ENCODE measurements at regions not wholly inside any gene's neighbourhood (a gene's known extent, or its start where the extent isn't known, plus 50 kb on each side); places are given as distances from the start of the nearest gene placed in this dataset.
"Not testable (repeated sequence)": the region's sequence is repeated elsewhere in the genome, so short reads cannot be mapped to it uniquely, and the experiment has no call there.

GRCh38 chr11:105368711-105369110 lies 229.1 kb upstream of the CARD18 start:
- no peak overlapping the region for H3K27ac ChIP-seq (ENCODE audit: low read depth, low read length)
- no peaks in the 10 kb centered on the region for H3K4me1 ChIP-seq (ENCODE audit: control insufficient read depth, low read depth, low read length)
- H3K79me2 ChIP-seq (ENCODE audit: control insufficient read depth, insufficient read depth, low read length) = no peaks in the 10 kb centered on the region
- H3K4me3 ChIP-seq (ENCODE audit: low read length) = no peak overlapping the region
- no CpG with 5 or more reads among the region's 6 CpGs for WGBS (ENCODE audit: extremely low coverage, insufficient coverage, low lambda C conversion rate)
- no peak overlapping the region for H4K8ac ChIP-seq (ENCODE audit: low read depth, low read length)
- H3K36me3 ChIP-seq (ENCODE audit: control insufficient read depth, insufficient read depth, low read length) = no peaks in the 10 kb centered on the region
- DNase-seq = no peak
- no peak overlapping the region for H3K4me2 ChIP-seq (ENCODE audit: low read length)
- no peaks in the 10 kb centered on the region for H3K79me1 ChIP-seq (ENCODE audit: low read length)
- H3K9ac ChIP-seq (ENCODE audit: low read length) = no peak overlapping the region
- no peak overlapping the region for H2BK15ac ChIP-seq (replicated peaks; ENCODE audit: low read depth)
- no peak overlapping the region for H2BK5ac ChIP-seq (ENCODE audit: low read length)
- no peak overlapping the region for H3K56ac ChIP-seq (ENCODE audit: low read length)
- no peak overlapping the region for H3K4ac ChIP-seq (ENCODE audit: low read depth, low read length)
- no peak overlapping the region for H3K18ac ChIP-seq (ENCODE audit: low read length)
- no peak overlapping the region for H3K23ac ChIP-seq (ENCODE audit: low read length)
- H3K27me3 ChIP-seq (ENCODE audit: insufficient read depth, low read length, poor library complexity) = no peaks in the 10 kb centered on the region
- H2BK120ac ChIP-seq (ENCODE audit: low read depth, low read length) = no peak overlapping the region
- no peak overlapping the region for H4K5ac ChIP-seq (ENCODE audit: low read length)
- no peak overlapping the region for H2AK5ac ChIP-seq (ENCODE audit: low read length)

DNA sequence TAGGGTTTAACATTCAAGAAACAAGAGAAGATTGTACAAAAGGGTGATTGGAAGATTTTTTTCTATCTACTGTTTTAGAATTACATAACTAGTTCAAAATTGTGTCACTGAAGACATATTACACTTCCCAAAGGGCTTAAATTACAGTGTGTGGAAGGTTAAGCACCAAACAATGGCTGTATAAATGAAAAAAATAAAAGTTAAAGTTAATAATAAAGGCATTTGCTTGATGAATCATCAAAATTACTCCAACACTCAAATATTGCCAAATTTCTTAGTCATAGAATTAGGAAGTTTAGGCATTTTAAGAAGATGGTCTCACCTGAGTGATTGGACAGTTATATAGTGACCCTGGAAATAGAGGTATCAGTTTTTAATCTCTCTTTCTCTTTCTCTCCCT lies 227.6 kb upstream of the CARD18 start:
- no peak overlapping the region for H3K4me3 ChIP-seq (ENCODE audit: low read length)
- H4K5ac ChIP-seq (ENCODE audit: low read length) = no peak overlapping the region
- H3K79me2 ChIP-seq (ENCODE audit: control insufficient read depth, insufficient read depth, low read length) = no peaks in the 10 kb centered on the region
- H3K79me1 ChIP-seq (ENCODE audit: low read length) = no peaks in the 10 kb centered on the region
- no peak overlapping the region for H2BK5ac ChIP-seq (ENCODE audit: low read length)
- H4K8ac ChIP-seq (ENCODE audit: low read depth, low read length) = no peak overlapping the region
- H3K18ac ChIP-seq (ENCODE audit: low read length) = no peak overlapping the region
- no peak overlapping the region for H3K4me2 ChIP-seq (ENCODE audit: low read length)
- no peak overlapping the region for H2BK15ac ChIP-seq (replicated peaks; ENCODE audit: low read depth)
- H3K23ac ChIP-seq (ENCODE audit: low read length) = no peak overlapping the region
- H3K36me3 ChIP-seq (ENCODE audit: control insufficient read depth, insufficient read depth, low read length) = no peaks in the 10 kb centered on the region
- no peak overlapping the region for H3K9ac ChIP-seq (ENCODE audit: low read length)
- H3K4me1 ChIP-seq (ENCODE audit: control insufficient read depth, low read depth, low read length) = no peaks in the 10 kb centered on the region
- H3K4ac ChIP-seq (ENCODE audit: low read depth, low read length) = no peak overlapping the region
- no peak overlapping the region for H2AK5ac ChIP-seq (ENCODE audit: low read length)
- no peak overlapping the region for H3K56ac ChIP-seq (ENCODE audit: low read length)
- H2BK120ac ChIP-seq (ENCODE audit: low read depth, low read length) = no peak overlapping the region
- H3K27me3 ChIP-seq (ENCODE audit: insufficient read depth, low read length, poor library complexity) = no peaks in the 10 kb centered on the region
- no peak overlapping the region for H3K27ac ChIP-seq (ENCODE audit: low read depth, low read length)
- no peak for DNase-seq

GRCh38 chr11:105361651-105362050 lies 222.1 kb upstream of the CARD18 start:
- Histone ChIP-seq H3K27me3 (ENCODE audit: insufficient read depth, low read length, poor library complexity) (no peaks in the 10 kb centered on the region), H3K56ac (ENCODE audit: low read length) (no peak overlapping the region), H3K9ac (ENCODE audit: low read length) (no peak overlapping the region), H3K79me2 (ENCODE audit: control insufficient read depth, insufficient read depth, low read length) (no peaks in the 10 kb centered on the region), H2BK15ac (replicated peaks; ENCODE audit: low read depth) (no peak overlapping the region), H3K4ac (ENCODE audit: low read depth, low read length) (no peak overlapping the region), H3K23ac (ENCODE audit: low read length) (no peak overlapping the region), H3K18ac (ENCODE audit: low read length) (no peak overlapping the region), H2BK5ac (ENCODE audit: low read length) (no peak overlapping the region), H3K4me3 (ENCODE audit: low read length) (no peak overlapping the region), H3K79me1 (ENCODE audit: low read length) (no peaks in the 10 kb centered on the region), H3K36me3 (ENCODE audit: control insufficient read depth, insufficient read depth, low read length) (no peaks in the 10 kb centered on the region), H3K27ac (ENCODE audit: low read depth, low read length) (no peak overlapping the region), H3K4me2 (ENCODE audit: low read length) (no peak overlapping the region), H2AK5ac (ENCODE audit: low read length) (no peak overlapping the region), H4K5ac (ENCODE audit: low read length) (no peak overlapping the region), H4K8ac (ENCODE audit: low read depth, low read length) (no peak overlapping the region), H3K4me1 (ENCODE audit: control insufficient read depth, low read depth, low read length) (no peaks in the 10 kb centered on the region), H2BK120ac (ENCODE audit: low read depth, low read length) (no peak overlapping the region)
- DNase-seq = no peak
- WGBS (ENCODE audit: extremely low coverage, insufficient coverage, low lambda C conversion rate) = no CpG with 5 or more reads among the region's 1 CpG

- no CpG with 5 or more reads among the region's 1 CpG for whole genome bisulfite sequencing (ENCODE audit: extremely low coverage, insufficient coverage, low lambda C conversion rate)
- no peaks in the 10 kb centered on the region for H3K79me2 ChIP-seq (ENCODE audit: control insufficient read depth, insufficient read depth, low read length)
These were observed 218.2 kb upstream of the CARD18 start for GRCh38 chr11:105357764-105358163.

GRCh38 chr11:105357146-105357545 lies 217.6 kb upstream of the CARD18 start:
- Histone ChIP-seq H3K36me3 (ENCODE audit: control insufficient read depth, insufficient read depth, low read length) (no peaks in the 10 kb centered on the region), H3K27ac (ENCODE audit: low read depth, low read length) (no peak overlapping the region), H2BK5ac (ENCODE audit: low read length) (no peak overlapping the region), H4K5ac (ENCODE audit: low read length) (no peak overlapping the region), H3K4me1 (ENCODE audit: control insufficient read depth, low read depth, low read length) (no peaks in the 10 kb centered on the region), H2AK5ac (ENCODE audit: low read length) (no peak overlapping the region), H2BK15ac (replicated peaks; ENCODE audit: low read depth) (no peak overlapping the region), H3K79me2 (ENCODE audit: control insufficient read depth, insufficient read depth, low read length) (no peaks in the 10 kb centered on the region), H3K27me3 (ENCODE audit: insufficient read depth, low read length, poor library complexity) (no peaks in the 10 kb centered on the region), H3K4me3 (ENCODE audit: low read length) (no peak overlapping the region), H3K23ac (ENCODE audit: low read length) (no peak overlapping the region), H2BK120ac (ENCODE audit: low read depth, low read length) (no peak overlapping the region), H4K8ac (ENCODE audit: low read depth, low read length) (no peak overlapping the region), H3K9ac (ENCODE audit: low read length) (no peak overlapping the region), H3K56ac (ENCODE audit: low read length) (no peak overlapping the region), H3K18ac (ENCODE audit: low read length) (no peak overlapping the region), H3K79me1 (ENCODE audit: low read length) (no peaks in the 10 kb centered on the region), H3K4ac (ENCODE audit: low read depth, low read length) (no peak overlapping the region), H3K4me2 (ENCODE audit: low read length) (no peak overlapping the region)
- no peak for DNase-seq
- no CpG with 5 or more reads among the region's 1 CpG for WGBS (ENCODE audit: extremely low coverage, insufficient coverage, low lambda C conversion rate)

More at GRCh38 chr11:105357764-105358163, 218.2 kb upstream of the CARD18 start:
- H4K8ac ChIP-seq (ENCODE audit: low read depth, low read length) = no peak overlapping the region
- no peaks in the 10 kb centered on the region for H3K27me3 ChIP-seq (ENCODE audit: insufficient read depth, low read length, poor library complexity)
- DNase-seq = no peak
- H3K9ac ChIP-seq (ENCODE audit: low read length) = no peak overlapping the region
- H3K18ac ChIP-seq (ENCODE audit: low read length) = no peak overlapping the region
- H2BK5ac ChIP-seq (ENCODE audit: low read length) = no peak overlapping the region
- no peak overlapping the region for H2AK5ac ChIP-seq (ENCODE audit: low read length)
- H3K4me3 ChIP-seq (ENCODE audit: low read length) = no peak overlapping the region
- no peaks in the 10 kb centered on the region for H3K36me3 ChIP-seq (ENCODE audit: control insufficient read depth, insufficient read depth, low read length)
- H3K56ac ChIP-seq (ENCODE audit: low read length) = no peak overlapping the region
- no peak overlapping the region for H3K4ac ChIP-seq (ENCODE audit: low read depth, low read length)
- H3K79me1 ChIP-seq (ENCODE audit: low read length) = no peaks in the 10 kb centered on the region
- H4K5ac ChIP-seq (ENCODE audit: low read length) = no peak overlapping the region
- H2BK15ac ChIP-seq (replicated peaks; ENCODE audit: low read depth) = no peak overlapping the region
- no peak overlapping the region for H3K27ac ChIP-seq (ENCODE audit: low read depth, low read length)
- H3K23ac ChIP-seq (ENCODE audit: low read length) = no peak overlapping the region
- no peak overlapping the region for H2BK120ac ChIP-seq (ENCODE audit: low read depth, low read length)
- H3K4me2 ChIP-seq (ENCODE audit: low read length) = no peak overlapping the region
- no peaks in the 10 kb centered on the region for H3K4me1 ChIP-seq (ENCODE audit: control insufficient read depth, low read depth, low read length)

DNA sequence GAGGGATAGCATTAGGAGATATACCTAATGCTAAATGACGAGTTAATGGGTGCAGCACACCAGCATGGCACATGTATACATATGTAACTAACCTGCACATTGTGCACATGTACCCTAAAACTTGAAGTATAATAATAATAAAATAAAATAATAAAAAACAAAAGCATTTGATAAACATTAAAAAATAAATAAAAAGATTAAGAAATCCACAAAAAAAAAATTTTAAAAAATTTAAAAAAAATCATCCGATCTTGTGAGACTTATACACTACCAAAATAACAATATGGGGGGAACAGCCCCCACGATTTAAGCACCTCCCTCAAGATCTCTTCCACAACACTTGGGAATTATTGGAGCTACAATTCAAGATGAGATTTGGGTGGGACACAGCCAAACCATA lies 210.3 kb upstream of the CARD18 start:
- H3K4me3 ChIP-seq (ENCODE audit: low read length); H3K4me1 ChIP-seq (ENCODE audit: control insufficient read depth, low read depth, low read length); H3K9ac ChIP-seq (ENCODE audit: low read length); H3K79me2 ChIP-seq (ENCODE audit: control insufficient read depth, insufficient read depth, low read length); H2AK5ac ChIP-seq (ENCODE audit: low read length); H3K27me3 ChIP-seq (ENCODE audit: insufficient read depth, low read length, poor library complexity); DNase-seq; H3K36me3 ChIP-seq (ENCODE audit: control insufficient read depth, insufficient read depth, low read length); H3K18ac ChIP-seq (ENCODE audit: low read length); H3K27ac ChIP-seq (ENCODE audit: low read depth, low read length); H3K4ac ChIP-seq (ENCODE audit: low read depth, low read length); H3K79me1 ChIP-seq (ENCODE audit: low read length); H4K5ac ChIP-seq (ENCODE audit: low read length); H3K4me2 ChIP-seq (ENCODE audit: low read length); H3K23ac ChIP-seq (ENCODE audit: low read length); H4K8ac ChIP-seq (ENCODE audit: low read depth, low read length); H2BK15ac ChIP-seq (replicated peaks; ENCODE audit: low read depth); H3K56ac ChIP-seq (ENCODE audit: low read length); H2BK5ac ChIP-seq (ENCODE audit: low read length); H2BK120ac ChIP-seq (ENCODE audit: low read depth, low read length): not testable (repeated sequence)
- 100% methylated on average over 1 of the region's 3 CpGs for WGBS (ENCODE audit: extremely low coverage, insufficient coverage, low lambda C conversion rate)
